Suprapubic skin (tissue), 4 donors: ENCODE measurements at regions not wholly inside any gene's neighbourhood (a gene's known extent, or its start where the extent isn't known, plus 50 kb on each side); places are given as distances from the start of the nearest gene placed in this dataset.

Experiments
- CTCF ChIP-seq, 2 donors: fragments of 200-600 bp in 1 of 2; fragments of 450-650 bp in 1 of 2; sonication (generic) in 1 of 2; IDR thresholded peaks; one replicate each; pipeline ENCODE4 v1.5.1; 2016 to 2019; ENCODE audit warnings: antibody characterized with exemption in 2 of 2, mild to moderate bottlenecking in 1 of 2, moderate library complexity in 1 of 2
- EP300 ChIP-seq: sonication (generic); formaldehyde crosslinking; IDR thresholded peaks from one replicate; pipeline ENCODE4 v1.6.1; 2017; ENCODE audit warnings: antibody characterized with exemption
- POLR2A ChIP-seq, 2 donors: fragments of 450-650 bp; IDR thresholded peaks; one replicate each; pipeline ENCODE4 v1.6.1; 2017; ENCODE audit warnings: antibody characterized with exemption in 2 of 2, mild to moderate bottlenecking in 2 of 2, moderate library complexity in 2 of 2
- POLR2AphosphoS5 ChIP-seq, 3 donors: sonication (generic); formaldehyde crosslinking; IDR thresholded peaks; one replicate each; pipeline ENCODE4 v1.6.1; 2017; ENCODE audit warnings: antibody characterized with exemption in 3 of 3

GRCh38 chr1:234992065-234992464, 136.6 kb downstream of the TOMM20 start:
- TF ChIP-seq CTCF (IDR thresholded peaks at IDR 0.05) (no peak), POLR2A (IDR thresholded peaks at IDR 0.05) (no peak), POLR2AphosphoS5 (IDR thresholded peaks at IDR 0.05) (no peak), EP300 (no peak)
